ENCODE measurements at regions not wholly inside any gene's neighbourhood (a gene's known extent, or its start where the extent isn't known, plus 50 kb on each side); places are given as distances from the start of the nearest gene placed in this dataset.

DNA sequence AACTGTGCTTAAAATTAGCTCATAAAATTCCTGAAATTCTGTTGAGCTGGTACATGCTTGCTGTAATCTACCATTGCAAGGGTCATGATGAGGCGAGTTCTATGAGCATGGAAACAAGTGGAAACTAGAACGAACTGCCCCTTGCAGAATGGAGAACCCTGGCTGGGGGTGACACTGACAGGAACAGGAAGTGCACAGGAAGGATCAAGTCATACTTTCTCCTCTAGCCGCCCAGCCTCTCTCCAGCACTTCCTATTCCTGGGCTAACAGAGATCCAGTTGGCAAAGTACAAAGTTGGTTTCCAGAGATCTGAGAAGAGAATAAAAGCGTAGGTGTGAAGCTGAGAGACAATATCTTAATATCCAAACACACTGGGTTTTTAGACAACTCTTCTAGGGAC, 414.2 kb upstream of the PODXL start:
- no peaks in the 10 kb centered on the region for H3K9me3 Mint-ChIP-seq
- no peak overlapping the region for H3K27ac ChIP-seq (ENCODE audit: low read depth in 1 of 2, low read length in 2 of 2)
- CTCF ChIA-PET: no interaction called here
- ATAC-seq (ENCODE audit: poor library complexity) (no peak), DNase-seq (no peak)
- no peaks in the 10 kb centered on the region for H3K36me3 ChIP-seq (ENCODE audit: insufficient read depth, low read length)
- H3K4me1 ChIP-seq (ENCODE audit: insufficient read depth, low read length): no peaks in the 10 kb centered on the region
- no peak overlapping the region for H3K27ac Mint-ChIP-seq
- peaks cover 3% of the 10 kb centered on the region for H3K27me3 Mint-ChIP-seq
- no peaks in the 10 kb centered on the region for H3K36me3 Mint-ChIP-seq (ENCODE audit: low read depth)
- H3K4me1 Mint-ChIP-seq (ENCODE audit: low read depth): no peaks in the 10 kb centered on the region
- POLR2A ChIA-PET: no interaction called here
- H3K27me3 ChIP-seq (ENCODE audit: control insufficient read depth in 1 of 2, insufficient read depth in 2 of 2, low read length in 2 of 2): peaks cover 0 to 2% of the 10 kb centered on the region in 2 experiments
- no peak overlapping the region for H3K4me3 ChIP-seq (ENCODE audit: low read length)
- H3K9me3 ChIP-seq (ENCODE audit: control insufficient read depth in 1 of 2, insufficient read depth in 1 of 2, low read length in 2 of 2): no peaks in the 10 kb centered on the region
- intact Hi-C loops (cut with DNase I, micrococcal nuclease): no loop called here
- H3K4me3 Mint-ChIP-seq: no peak overlapping the region
- TF ChIP-seq, protein P1, sequence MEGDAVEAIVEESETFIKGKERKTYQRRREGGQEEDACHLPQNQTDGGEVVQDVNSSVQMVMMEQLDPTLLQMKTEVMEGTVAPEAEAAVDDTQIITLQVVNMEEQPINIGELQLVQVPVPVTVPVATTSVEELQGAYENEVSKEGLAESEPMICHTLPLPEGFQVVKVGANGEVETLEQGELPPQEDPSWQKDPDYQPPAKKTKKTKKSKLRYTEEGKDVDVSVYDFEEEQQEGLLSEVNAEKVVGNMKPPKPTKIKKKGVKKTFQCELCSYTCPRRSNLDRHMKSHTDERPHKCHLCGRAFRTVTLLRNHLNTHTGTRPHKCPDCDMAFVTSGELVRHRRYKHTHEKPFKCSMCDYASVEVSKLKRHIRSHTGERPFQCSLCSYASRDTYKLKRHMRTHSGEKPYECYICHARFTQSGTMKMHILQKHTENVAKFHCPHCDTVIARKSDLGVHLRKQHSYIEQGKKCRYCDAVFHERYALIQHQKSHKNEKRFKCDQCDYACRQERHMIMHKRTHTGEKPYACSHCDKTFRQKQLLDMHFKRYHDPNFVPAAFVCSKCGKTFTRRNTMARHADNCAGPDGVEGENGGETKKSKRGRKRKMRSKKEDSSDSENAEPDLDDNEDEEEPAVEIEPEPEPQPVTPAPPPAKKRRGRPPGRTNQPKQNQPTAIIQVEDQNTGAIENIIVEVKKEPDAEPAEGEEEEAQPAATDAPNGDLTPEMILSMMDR (IDR thresholded peaks at IDR 0.05): no peak

DNA sequence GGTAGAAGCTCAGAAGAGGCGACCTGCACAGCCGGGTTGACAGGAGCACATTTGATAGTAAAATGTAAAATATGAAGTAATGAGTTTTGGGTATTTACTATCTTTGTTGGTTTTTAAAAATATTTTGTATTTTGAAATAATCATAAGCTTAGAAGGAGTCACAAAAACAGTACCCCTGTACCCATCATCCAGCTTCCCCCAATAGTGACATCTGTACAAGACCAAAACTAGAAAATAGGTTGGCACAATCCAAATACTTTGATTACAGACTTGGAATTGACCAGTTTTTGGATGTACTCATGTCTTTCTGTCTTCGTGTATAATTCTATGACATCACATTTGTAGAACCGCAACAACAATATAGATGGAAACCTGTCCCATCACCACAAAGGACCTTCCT, 413.1 kb upstream of the PODXL start:
- Histone ChIP-seq H3K4me3 (ENCODE audit: low read length) (no peak overlapping the region), H3K9me3 (ENCODE audit: control insufficient read depth in 1 of 2, insufficient read depth in 1 of 2, low read length in 2 of 2) (no peaks in the 10 kb centered on the region), H3K27ac (ENCODE audit: low read depth in 1 of 2, low read length in 2 of 2) (no peak overlapping the region), H3K36me3 (ENCODE audit: insufficient read depth, low read length) (no peaks in the 10 kb centered on the region), H3K4me1 (ENCODE audit: insufficient read depth, low read length) (no peaks in the 10 kb centered on the region), H3K27me3 (ENCODE audit: control insufficient read depth in 1 of 2, insufficient read depth in 2 of 2, low read length in 2 of 2) (peaks cover 0 to 2% of the 10 kb centered on the region in 2 experiments)
- ChIA-PET POLR2A (no interaction called here), CTCF (no interaction called here)
- DNase-seq (no peak), ATAC-seq (ENCODE audit: poor library complexity) (no peak)
- Mint-ChIP-seq H3K4me1 (ENCODE audit: low read depth) (no peaks in the 10 kb centered on the region), H3K9me3 (no peaks in the 10 kb centered on the region), H3K27me3 (peaks cover 4% of the 10 kb centered on the region), H3K27ac (no peak overlapping the region), H3K4me3 (no peak overlapping the region), H3K36me3 (ENCODE audit: low read depth) (no peaks in the 10 kb centered on the region)
- intact Hi-C loops (cut with DNase I, micrococcal nuclease): no loop called here
- TF ChIP-seq, protein P1 (IDR thresholded peaks at IDR 0.05): no peak

DNA sequence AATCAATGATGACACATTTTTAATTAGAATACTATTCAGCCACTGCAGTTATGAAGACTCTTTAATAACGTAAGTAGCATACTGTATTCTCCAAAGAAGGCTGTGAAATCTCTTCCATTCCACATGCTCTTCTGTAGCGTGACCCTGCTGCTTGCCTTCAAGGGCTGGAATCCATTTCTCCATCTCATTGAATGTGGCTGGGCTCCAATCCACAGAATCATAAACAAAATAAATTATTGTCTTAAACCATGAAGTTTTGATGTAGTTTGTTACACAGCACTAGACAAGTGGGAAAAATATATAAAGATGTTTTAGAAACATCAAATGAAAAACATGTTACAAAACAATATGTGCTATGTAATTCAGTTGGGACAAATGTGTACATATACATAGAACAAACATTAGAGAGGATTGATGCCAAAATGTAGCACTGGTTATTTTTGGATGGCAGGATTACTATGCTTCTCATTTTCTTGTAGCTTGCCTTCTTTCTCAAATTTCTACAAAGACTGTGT, 410.8 kb upstream of the PODXL start:
- POLR2A ChIA-PET: no interaction called here
- H3K27ac ChIP-seq (ENCODE audit: low read depth in 1 of 2, low read length in 2 of 2): no peak overlapping the region
- H3K36me3 Mint-ChIP-seq (ENCODE audit: low read depth): no peaks in the 10 kb centered on the region
- CTCF ChIA-PET: no interaction called here
- peaks cover 9% of the 10 kb centered on the region for H3K27me3 Mint-ChIP-seq
- peaks cover 0 to 2% of the 10 kb centered on the region in 2 experiments for H3K27me3 ChIP-seq (ENCODE audit: control insufficient read depth in 1 of 2, insufficient read depth in 2 of 2, low read length in 2 of 2)
- no peak overlapping the region for H3K4me3 Mint-ChIP-seq
- H3K9me3 ChIP-seq (ENCODE audit: control insufficient read depth in 1 of 2, insufficient read depth in 1 of 2, low read length in 2 of 2): no peaks in the 10 kb centered on the region
- no peak overlapping the region for H3K4me3 ChIP-seq (ENCODE audit: low read length)
- intact Hi-C loops (cut with DNase I, micrococcal nuclease): no loop called here
- H3K27ac Mint-ChIP-seq: no peak overlapping the region
- TF ChIP-seq, protein P1 (IDR thresholded peaks at IDR 0.05): no peak
- no peak for ATAC-seq (ENCODE audit: poor library complexity)
- H3K36me3 ChIP-seq (ENCODE audit: insufficient read depth, low read length): no peaks in the 10 kb centered on the region
- no peak for DNase-seq
- no peaks in the 10 kb centered on the region for H3K9me3 Mint-ChIP-seq
- H3K4me1 Mint-ChIP-seq (ENCODE audit: low read depth): no peaks in the 10 kb centered on the region
- no peaks in the 10 kb centered on the region for H3K4me1 ChIP-seq (ENCODE audit: insufficient read depth, low read length)
